Duodenal mucosa (tissue), 2 donors: ENCODE measurements at regions not wholly inside any gene's neighbourhood (a gene's known extent, or its start where the extent isn't known, plus 50 kb on each side); places are given as distances from the start of the nearest gene placed in this dataset.

Source experiments
- H3K27ac ChIP-seq: one replicate; pipeline ENCODE4 v1.7.0; 2013; ENCODE audit warnings: low read depth, low read length
- H3K27me3 ChIP-seq, 2 donors: one replicate each; pipeline ENCODE4 v1.7.0; 2013; ENCODE audit warnings: low read length in 2 of 2, control low read depth in 1 of 2; ENCODE audit not compliant: insufficient read depth in 2 of 2, control insufficient read depth in 1 of 2
- H3K36me3 ChIP-seq, 2 donors: one replicate each; pipeline ENCODE4 v1.7.0; 2013; ENCODE audit warnings: low read length in 2 of 2, control low read depth in 1 of 2; ENCODE audit not compliant: insufficient read depth in 2 of 2, control insufficient read depth in 1 of 2
- H3K4me1 ChIP-seq, 2 donors: one replicate each; pipeline ENCODE4 v1.7.0; 2013; ENCODE audit warnings: low read length in 2 of 2, control low read depth in 1 of 2; ENCODE audit not compliant: insufficient read depth in 2 of 2, control insufficient read depth in 1 of 2
- H3K4me3 ChIP-seq, 2 donors: one replicate each; pipeline ENCODE4 v1.7.0; 2013; ENCODE audit warnings: low read length in 2 of 2, low read depth in 1 of 2
- H3K9ac ChIP-seq, 2 donors: one replicate each; pipeline ENCODE4 v1.7.0; 2013; ENCODE audit warnings: low read length in 2 of 2, low read depth in 1 of 2
- H3K9me3 ChIP-seq, 2 donors: one replicate each; pipeline ENCODE4 v1.7.0; 2013; ENCODE audit warnings: low read length in 2 of 2, control low read depth in 1 of 2; ENCODE audit not compliant: control insufficient read depth in 1 of 2

- H3K9me3 ChIP-seq, result no peaks in the 10 kb centered on the region
- peaks cover 17% of the 10 kb centered on the region in 2 donors for H3K4me1 ChIP-seq
- H3K9ac ChIP-seq, result no peak overlapping the region
- H3K36me3 ChIP-seq, result no peaks in the 10 kb centered on the region
- H3K4me3 ChIP-seq, result no peak overlapping the region
- no peak overlapping the region for H3K27ac ChIP-seq
- H3K27me3 ChIP-seq, result no peaks in the 10 kb centered on the region
These were observed 137.3 kb downstream of the ZNF281 start for GRCh38 chr1:200272481-200273068.

- H3K4me1 ChIP-seq, result no peaks in the 10 kb centered on the region
- no peak overlapping the region for H3K4me3 ChIP-seq
- no peaks in the 10 kb centered on the region for H3K36me3 ChIP-seq
- H3K27ac ChIP-seq, result no peak overlapping the region
- no peaks in the 10 kb centered on the region for H3K9me3 ChIP-seq
- H3K9ac ChIP-seq, result no peak overlapping the region
- H3K27me3 ChIP-seq, result no peaks in the 10 kb centered on the region
These were observed 140.6 kb downstream of the ZNF281 start for GRCh38 chr1:200269256-200269655.

GRCh38 chr1:200267937-200268336 lies 141.9 kb downstream of the ZNF281 start:
- H3K36me3 ChIP-seq, result no peaks in the 10 kb centered on the region
- no peaks in the 10 kb centered on the region for H3K27me3 ChIP-seq
- no peaks in the 10 kb centered on the region for H3K9me3 ChIP-seq
- H3K27ac ChIP-seq, result no peak overlapping the region
- H3K9ac ChIP-seq, result no peak overlapping the region
- H3K4me1 ChIP-seq, result no peaks in the 10 kb centered on the region
- no peak overlapping the region for H3K4me3 ChIP-seq

- no peaks in the 10 kb centered on the region for H3K27me3 ChIP-seq
- no peaks in the 10 kb centered on the region for H3K36me3 ChIP-seq
- no peak overlapping the region for H3K27ac ChIP-seq
- no peak overlapping the region for H3K9ac ChIP-seq
- H3K9me3 ChIP-seq, result no peaks in the 10 kb centered on the region
- no peak overlapping the region for H3K4me3 ChIP-seq
- no peaks in the 10 kb centered on the region for H3K4me1 ChIP-seq
These were observed 142.4 kb downstream of the ZNF281 start for GRCh38 chr1:200267458-200267857.

GRCh38 chr1:200266871-200267270 lies 143.0 kb downstream of the ZNF281 start:
- Histone ChIP-seq H3K27me3 (no peaks in the 10 kb centered on the region), H3K4me1 (no peaks in the 10 kb centered on the region), H3K9ac (no peak overlapping the region), H3K4me3 (no peak overlapping the region), H3K27ac (no peak overlapping the region), H3K36me3 (no peaks in the 10 kb centered on the region), H3K9me3 (no peaks in the 10 kb centered on the region)

- Histone ChIP-seq H3K9ac (no peak overlapping the region), H3K36me3 (no peaks in the 10 kb centered on the region), H3K4me3 (no peak overlapping the region), H3K4me1 (no peaks in the 10 kb centered on the region), H3K27ac (no peak overlapping the region), H3K27me3 (no peaks in the 10 kb centered on the region), H3K9me3 (no peaks in the 10 kb centered on the region)
These were observed 144.0 kb downstream of the ZNF281 start for GRCh38 chr1:200265881-200266280.

- no peaks in the 10 kb centered on the region for H3K36me3 ChIP-seq
- H3K4me1 ChIP-seq, result no peaks in the 10 kb centered on the region
- H3K27me3 ChIP-seq, result no peaks in the 10 kb centered on the region
- H3K4me3 ChIP-seq, result no peak overlapping the region
- H3K9ac ChIP-seq, result no peak overlapping the region
- H3K27ac ChIP-seq, result no peak overlapping the region
- H3K9me3 ChIP-seq, result no peaks in the 10 kb centered on the region
These were observed 144.7 kb downstream of the ZNF281 start for GRCh38 chr1:200265104-200265503.

- Histone ChIP-seq H3K36me3 (no peaks in the 10 kb centered on the region), H3K9me3 (no peaks in the 10 kb centered on the region), H3K4me1 (no peaks in the 10 kb centered on the region), H3K9ac (no peak overlapping the region), H3K27ac (no peak overlapping the region), H3K4me3 (no peak overlapping the region), H3K27me3 (no peaks in the 10 kb centered on the region)
These were observed 146.6 kb downstream of the ZNF281 start for GRCh38 chr1:200263203-200263602.

GRCh38 chr1:200262326-200262965 lies 147.4 kb downstream of the ZNF281 start:
- Histone ChIP-seq H3K4me1 (no peaks in the 10 kb centered on the region), H3K9me3 (no peaks in the 10 kb centered on the region), H3K9ac (no peak overlapping the region), H3K4me3 (no peak overlapping the region), H3K36me3 (no peaks in the 10 kb centered on the region), H3K27me3 (no peaks in the 10 kb centered on the region), H3K27ac (no peak overlapping the region)

- Histone ChIP-seq H3K27ac (no peak overlapping the region), H3K9ac (no peak overlapping the region), H3K27me3 (no peaks in the 10 kb centered on the region), H3K4me1 (no peaks in the 10 kb centered on the region), H3K4me3 (no peak overlapping the region), H3K9me3 (no peaks in the 10 kb centered on the region), H3K36me3 (no peaks in the 10 kb centered on the region)
These were observed 149.1 kb downstream of the ZNF281 start for GRCh38 chr1:200260597-200261335.
